Adrenal gland (tissue), 9 donors: ENCODE measurements at regions not wholly inside any gene's neighbourhood (a gene's known extent, or its start where the extent isn't known, plus 50 kb on each side); places are given as distances from the start of the nearest gene placed in this dataset.

Source experiments
- DNase-seq, 7 donors: peaks; one replicate each; pipeline ENCODE4 v3.0.0-alpha.2; 2019 to 2020
- H3K27ac ChIP-seq, 5 donors: fragments of 200-600 bp; sonication (generic) in 4 of 5; 1 replicate in 3 of 5; 2 replicates in 2 of 5; pipeline versions ENCODE4 v1.5.1 to v1.8.0; 2016 to 2020; ENCODE audit warnings: mild to moderate bottlenecking in 1 of 5
- H3K27me3 ChIP-seq: fragments of 200-600 bp; 2 replicates; pipeline ENCODE4 v1.8.0; 2021
- H3K36me3 ChIP-seq, 2 donors: fragments of 200-600 bp; replicated peaks in 1 of 2; 1 replicate in 1 of 2; 2 replicates in 1 of 2; pipeline versions ENCODE4 v1.5.1 to v1.8.0; 2018 to 2022
- H3K4me1 ChIP-seq, 2 donors: fragments of 200-600 bp; replicated peaks in 1 of 2; 1 replicate in 1 of 2; 2 replicates in 1 of 2; pipeline versions ENCODE4 v1.5.1 to v1.8.0; 2018 to 2021
- H3K4me3 ChIP-seq, 4 donors: fragments of 200-600 bp; sonication (generic) in 3 of 4; one replicate each; pipeline ENCODE4 v1.5.1; 2016 to 2018
- H3K9me3 ChIP-seq, 3 donors: fragments of 200-600 bp; sonication (generic) in 1 of 3; replicated peaks in 1 of 3; 1 replicate in 2 of 3; 2 replicates in 1 of 3; pipeline versions ENCODE4 v1.5.1 to v1.8.0; 2016 to 2021
- POLR2A ChIP-seq, 2 donors: fragments of 450-650 bp; IDR thresholded peaks; one replicate each; pipeline ENCODE4 v1.6.1; 2017; ENCODE audit warnings: antibody characterized with exemption in 2 of 2, mild to moderate bottlenecking in 2 of 2, moderate library complexity in 1 of 2
- WGBS, 4 donors: extraction: QIAGEN DNeasy Blood & Tissue Kit in 2 of 4; methylation state at CpG; one replicate each; pipeline versions ENCODE4 v1.1.5 to v1.1.7; 2013 to 2017; 5-methylcytosine and 5-hydroxymethylcytosine counted together
- intact Hi-C, 2 donors: fragments of 100-400 bp; cut with DNase I; formaldehyde crosslinking; loops; one replicate each; pipeline versions ENCODE4 v1.14.1 to v1.15.0; 2022 to 2023
- TF ChIP-seq, protein P1 (sequence below), 6 experiments: fragments of 450-650 bp in 4 of 6; fragments of 200-600 bp in 2 of 6; sonication (generic) in 1 of 6; IDR thresholded peaks; 1 replicate in 5 of 6; 2 replicates in 1 of 6; pipeline versions ENCODE4 v1.5.1 to v1.8.0; 2016 to 2021; ENCODE audit warnings: antibody characterized with exemption in 6 of 6, mild to moderate bottlenecking in 2 of 6, moderate library complexity in 1 of 6
- donor health status: healthy with polysubstance abuse.
- donor health status: Bipolar disorder and iron deficiency.
- donor health status: DM: yes; HTN: yes; CAD: no.
- donor health status: DM: no; HTN: no; CAD: no.
- donor health status: DM: no; HTN: no; CAD: no.

DNA sequence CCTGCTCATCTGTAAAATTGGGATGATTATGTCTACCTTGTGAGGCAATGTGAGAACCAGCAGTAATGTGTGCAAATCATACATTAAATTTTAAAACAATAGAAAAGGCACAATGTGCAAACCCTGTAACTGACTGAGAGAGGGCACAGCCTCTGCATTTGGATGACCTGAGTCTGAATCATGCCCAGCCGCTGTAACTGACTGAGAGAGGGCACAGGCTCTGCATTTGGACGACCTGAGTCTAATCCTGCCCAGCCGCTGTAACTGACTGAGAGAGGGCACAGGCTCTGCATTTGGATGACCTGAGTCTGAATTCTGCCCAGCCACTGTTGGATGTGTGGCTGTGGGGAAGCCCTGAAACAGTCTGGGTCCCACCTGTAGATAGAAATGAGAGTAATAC, 351.5 kb upstream of the SHH start:
- intact Hi-C loops: no loop called here
- H3K27ac ChIP-seq: no peak overlapping the region
- H3K4me1 ChIP-seq: no peaks in the 10 kb centered on the region
- no peak for DNase-seq
- no peaks in the 10 kb centered on the region for H3K9me3 ChIP-seq
- WGBS, 4 donors: 60 to 86% (median 64%) methylated on average over 3 of the region's 3 CpGs
- no peak for TF ChIP-seq POLR2A (IDR thresholded peaks at IDR 0.05)
- TF ChIP-seq, protein P1, sequence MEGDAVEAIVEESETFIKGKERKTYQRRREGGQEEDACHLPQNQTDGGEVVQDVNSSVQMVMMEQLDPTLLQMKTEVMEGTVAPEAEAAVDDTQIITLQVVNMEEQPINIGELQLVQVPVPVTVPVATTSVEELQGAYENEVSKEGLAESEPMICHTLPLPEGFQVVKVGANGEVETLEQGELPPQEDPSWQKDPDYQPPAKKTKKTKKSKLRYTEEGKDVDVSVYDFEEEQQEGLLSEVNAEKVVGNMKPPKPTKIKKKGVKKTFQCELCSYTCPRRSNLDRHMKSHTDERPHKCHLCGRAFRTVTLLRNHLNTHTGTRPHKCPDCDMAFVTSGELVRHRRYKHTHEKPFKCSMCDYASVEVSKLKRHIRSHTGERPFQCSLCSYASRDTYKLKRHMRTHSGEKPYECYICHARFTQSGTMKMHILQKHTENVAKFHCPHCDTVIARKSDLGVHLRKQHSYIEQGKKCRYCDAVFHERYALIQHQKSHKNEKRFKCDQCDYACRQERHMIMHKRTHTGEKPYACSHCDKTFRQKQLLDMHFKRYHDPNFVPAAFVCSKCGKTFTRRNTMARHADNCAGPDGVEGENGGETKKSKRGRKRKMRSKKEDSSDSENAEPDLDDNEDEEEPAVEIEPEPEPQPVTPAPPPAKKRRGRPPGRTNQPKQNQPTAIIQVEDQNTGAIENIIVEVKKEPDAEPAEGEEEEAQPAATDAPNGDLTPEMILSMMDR (IDR thresholded peaks at IDR 0.05): no peak
- no peak overlapping the region for H3K4me3 ChIP-seq
- H3K27me3 ChIP-seq: no peaks in the 10 kb centered on the region
- H3K36me3 ChIP-seq: no peaks in the 10 kb centered on the region

DNA sequence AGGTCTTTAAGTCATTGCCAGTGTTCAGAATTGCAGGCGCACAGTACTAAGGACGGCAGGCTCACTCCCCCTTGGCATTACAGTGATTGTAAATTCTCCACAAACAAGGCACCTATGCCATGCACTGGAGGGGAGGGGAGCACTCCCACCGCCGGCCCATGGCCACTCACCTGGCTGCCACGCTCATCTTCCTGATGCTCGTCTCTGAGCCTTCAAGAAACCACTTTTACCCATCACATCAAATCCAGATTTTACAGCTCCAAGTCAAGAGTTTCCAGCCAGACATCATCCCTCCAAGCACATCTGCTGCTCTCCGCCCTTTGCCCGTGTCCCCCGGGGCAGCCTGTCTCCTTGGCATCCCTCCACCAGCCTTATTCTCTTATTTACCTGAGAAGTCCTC, 350.2 kb upstream of the SHH start:
- Histone ChIP-seq H3K27me3 (no peaks in the 10 kb centered on the region), H3K36me3 (no peaks in the 10 kb centered on the region), H3K9me3 (no peaks in the 10 kb centered on the region), H3K4me1 (no peaks in the 10 kb centered on the region), H3K4me3 (no peak overlapping the region), H3K27ac (no peak overlapping the region)
- WGBS, 4 donors: 82 to 88% (median 84%) methylated on average over 9 of the region's 9 CpGs
- TF ChIP-seq, protein P1 (IDR thresholded peaks at IDR 0.05): no peak
- no peak for TF ChIP-seq POLR2A (IDR thresholded peaks at IDR 0.05)
- peak in 1 of 7 donors; percentile 6 for DNase-seq
- intact Hi-C loops: no loop called here

DNA sequence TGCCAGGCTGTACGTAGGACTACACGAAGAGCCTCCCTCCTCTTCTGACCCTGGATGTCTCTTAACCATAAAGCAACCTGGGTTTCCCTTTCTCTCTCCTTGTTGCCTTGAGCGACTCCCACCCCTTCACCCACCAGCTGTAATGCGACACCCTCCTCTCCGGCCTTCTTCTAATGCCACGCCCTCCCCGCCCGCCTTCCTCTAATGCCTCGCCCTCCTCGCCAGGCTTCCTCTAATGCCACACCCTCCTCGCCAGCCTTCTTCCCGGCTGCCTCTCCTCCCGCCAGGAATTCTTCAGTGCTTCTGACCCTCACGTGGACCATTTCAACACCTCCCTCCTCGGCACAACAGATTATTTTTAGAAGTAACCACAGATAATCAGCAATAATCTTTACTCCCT, 348.5 kb upstream of the SHH start:
- Histone ChIP-seq H3K4me1 (no peaks in the 10 kb centered on the region), H3K9me3 (no peaks in the 10 kb centered on the region), H3K4me3 (no peak overlapping the region), H3K27ac (no peak overlapping the region), H3K27me3 (no peaks in the 10 kb centered on the region), H3K36me3 (no peaks in the 10 kb centered on the region)
- TF ChIP-seq POLR2A (IDR thresholded peaks at IDR 0.05): no peak
- TF ChIP-seq, protein P1 (IDR thresholded peaks at IDR 0.05): no peak
- DNase-seq: no peak
- intact Hi-C loops: no loop called here
- 55 to 64% (median 59%) methylated on average over 15 of the region's 15 CpGs for WGBS, 4 donors

DNA sequence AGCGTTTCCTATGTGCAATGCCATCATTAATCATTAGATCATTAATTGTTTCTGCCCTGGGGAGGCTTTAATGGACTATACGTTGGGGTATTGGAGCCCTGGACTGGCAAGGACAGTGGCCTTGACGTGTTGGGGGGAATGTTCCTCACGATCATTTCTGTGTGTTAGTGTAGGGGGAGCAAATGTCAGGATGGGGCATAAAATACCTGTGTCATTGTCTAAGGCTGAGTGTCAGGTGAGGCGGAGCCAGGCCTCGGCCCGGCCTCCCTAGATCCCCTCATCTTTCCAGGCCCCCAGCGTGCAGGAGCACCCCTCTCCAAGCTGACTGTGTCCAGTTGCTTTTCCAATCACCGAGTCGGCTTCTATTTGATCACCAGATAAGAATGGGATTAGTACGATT, 346.4 kb upstream of the SHH start:
- H3K4me1 ChIP-seq: no peaks in the 10 kb centered on the region
- H3K27me3 ChIP-seq: no peaks in the 10 kb centered on the region
- TF ChIP-seq, protein P1 (IDR thresholded peaks at IDR 0.05): no peak
- no peak for TF ChIP-seq POLR2A (IDR thresholded peaks at IDR 0.05)
- H3K4me3 ChIP-seq: no peak overlapping the region
- intact Hi-C loops: no loop called here
- no peak for DNase-seq
- no peaks in the 10 kb centered on the region for H3K36me3 ChIP-seq
- H3K9me3 ChIP-seq: no peaks in the 10 kb centered on the region
- WGBS, 4 donors: 78 to 88% (median 87%) methylated on average over 11 of the region's 11 CpGs
- H3K27ac ChIP-seq: no peak overlapping the region
